HG03439 (cell line): ENCODE measurements at regions not wholly inside any gene's neighbourhood (a gene's known extent, or its start where the extent isn't known, plus 50 kb on each side); places are given as distances from the start of the nearest gene placed in this dataset.

ENCODE experiments used
- ATAC-seq: cut with Tn5 transposase; IDR thresholded peaks from one replicate; pipeline ENCODE4 v1.9.1; 2021; ENCODE audit warnings: mild to moderate bottlenecking, moderate library complexity; ENCODE audit not compliant: unreplicated experiment

DNA sequence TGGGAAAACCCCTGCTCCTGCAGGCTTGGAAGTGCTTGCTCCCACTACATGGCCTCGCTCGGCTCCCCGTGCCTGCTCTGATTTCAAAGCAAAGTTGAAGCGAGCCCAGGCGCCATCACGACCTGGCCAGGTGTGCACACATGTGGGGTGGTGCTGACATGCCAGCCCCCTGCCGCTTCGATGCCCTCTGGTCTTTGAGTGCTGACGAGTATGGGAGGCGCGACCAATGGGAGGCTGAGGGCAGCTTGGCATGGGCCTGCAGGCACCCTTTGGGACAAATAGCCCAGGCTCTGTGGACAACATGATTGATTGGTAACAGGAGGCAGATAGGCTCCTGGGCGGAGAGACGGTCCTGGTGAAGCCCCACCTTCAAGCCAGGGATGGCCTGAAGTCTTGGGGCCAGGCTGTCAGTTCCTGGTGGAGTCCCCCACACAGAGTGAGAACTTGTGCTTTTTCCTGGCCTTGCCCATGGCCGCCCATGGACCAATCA, 252.4 kb upstream of the SEMA3A start:
- no peak for ATAC-seq

- no peak for ATAC-seq
Observed at GRCh38 chr7:84425702-84426259, 231.2 kb upstream of the SEMA3A start.

- no peak for ATAC-seq
Observed at GRCh38 chr7:84422790-84423189, 228.2 kb upstream of the SEMA3A start.

DNA sequence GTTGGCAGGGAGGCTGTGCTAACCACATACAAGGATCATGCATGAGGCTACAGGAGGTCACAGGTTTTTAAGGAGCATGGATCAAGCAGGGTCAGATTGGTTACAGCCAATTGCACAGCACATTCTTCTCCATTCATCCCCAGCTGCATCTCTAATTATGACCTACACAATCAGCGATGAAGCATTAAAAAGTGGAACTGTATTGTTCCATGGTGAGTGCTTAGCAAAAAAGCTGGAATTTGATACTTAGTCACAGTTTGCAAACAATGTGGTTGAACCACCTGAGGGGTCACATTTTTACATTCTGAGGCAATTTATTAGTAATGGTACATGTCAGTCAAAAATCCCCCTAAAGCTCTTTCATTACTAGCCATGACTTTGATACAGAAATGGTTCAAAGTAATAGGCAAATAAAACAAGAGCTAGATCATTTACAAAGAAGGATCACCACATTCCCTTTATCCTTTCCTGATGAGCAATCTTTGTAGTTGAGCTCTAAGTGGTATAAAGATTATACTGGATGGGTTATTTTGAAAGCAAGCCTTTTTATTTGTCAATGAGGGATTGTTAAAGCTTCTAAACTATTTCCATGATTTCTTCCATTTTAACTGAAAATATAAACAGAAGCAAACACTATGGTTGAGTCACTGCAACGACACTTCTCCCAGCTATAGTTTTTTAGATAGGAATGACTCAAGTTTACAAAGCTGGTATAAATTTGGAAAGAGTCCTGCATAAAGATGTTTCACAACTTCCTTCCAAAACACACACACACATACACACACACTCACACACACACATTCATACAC, 217.8 kb upstream of the SEMA3A start:
- ATAC-seq = no peak

DNA sequence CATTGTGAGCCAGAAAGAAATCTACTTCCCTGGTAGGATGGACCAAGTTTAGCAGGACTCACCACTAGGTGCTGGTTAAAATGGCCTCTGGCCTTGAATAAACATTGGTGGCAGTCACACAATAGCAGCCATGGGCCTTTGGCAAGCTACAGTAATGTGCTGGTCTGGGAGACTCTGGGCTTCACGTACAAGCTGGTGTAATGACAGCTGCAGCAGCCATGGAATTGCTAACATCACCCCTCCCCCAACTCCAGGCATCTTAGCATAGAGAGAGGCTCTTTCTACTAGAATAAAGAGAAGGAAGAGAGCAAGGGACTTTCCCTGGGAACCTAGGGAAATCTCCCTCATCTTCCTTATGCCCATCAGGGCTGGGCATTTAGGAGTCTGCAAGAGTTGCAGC, 205.1 kb upstream of the SEMA3A start:
- ATAC-seq = no peak

DNA sequence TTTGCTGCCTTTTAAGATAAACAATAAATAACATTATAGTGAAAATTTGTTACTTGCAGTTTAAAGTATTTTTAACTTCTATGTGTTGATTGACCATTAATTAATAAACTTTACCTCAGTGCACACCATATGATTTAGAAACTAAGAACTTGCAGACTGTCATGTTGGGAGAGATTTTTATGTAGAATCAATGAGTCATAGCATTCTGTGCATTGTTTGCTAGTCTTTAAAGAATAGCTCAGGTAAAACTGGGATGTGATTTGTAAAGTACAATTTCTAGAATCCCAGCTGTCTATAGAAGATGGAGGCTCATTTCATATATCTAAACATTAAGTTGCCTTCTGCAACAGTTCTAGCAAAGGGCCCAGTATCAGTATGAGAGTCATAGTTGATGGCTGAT, 199.6 kb upstream of the SEMA3A start:
- ATAC-seq = no peak

DNA sequence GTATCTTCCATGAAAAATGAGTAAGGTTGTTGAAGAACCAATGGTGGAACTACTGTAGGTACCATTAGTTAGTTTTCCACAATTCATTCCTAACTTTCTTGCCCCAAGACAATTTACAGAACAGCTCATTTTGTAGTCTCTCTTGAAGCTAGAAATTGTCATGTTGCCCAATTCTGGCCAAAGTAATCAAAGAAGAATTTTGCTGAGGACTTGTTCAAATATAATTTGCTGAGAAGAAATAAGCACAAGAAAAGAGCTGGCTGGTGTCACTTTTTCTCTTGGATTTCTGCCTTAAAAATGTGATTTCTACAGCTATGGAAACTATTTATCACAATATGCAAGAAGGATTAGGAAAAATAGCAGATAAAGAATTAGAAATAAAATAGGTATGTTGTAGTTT, 199.2 kb upstream of the SEMA3A start:
- ATAC-seq = no peak

- no peak for ATAC-seq
Observed at GRCh38 chr7:84390845-84391244, 196.3 kb upstream of the SEMA3A start.

- ATAC-seq = peak; percentile 100
Observed at GRCh38 chr7:84389242-84389641, 194.7 kb upstream of the SEMA3A start.

DNA sequence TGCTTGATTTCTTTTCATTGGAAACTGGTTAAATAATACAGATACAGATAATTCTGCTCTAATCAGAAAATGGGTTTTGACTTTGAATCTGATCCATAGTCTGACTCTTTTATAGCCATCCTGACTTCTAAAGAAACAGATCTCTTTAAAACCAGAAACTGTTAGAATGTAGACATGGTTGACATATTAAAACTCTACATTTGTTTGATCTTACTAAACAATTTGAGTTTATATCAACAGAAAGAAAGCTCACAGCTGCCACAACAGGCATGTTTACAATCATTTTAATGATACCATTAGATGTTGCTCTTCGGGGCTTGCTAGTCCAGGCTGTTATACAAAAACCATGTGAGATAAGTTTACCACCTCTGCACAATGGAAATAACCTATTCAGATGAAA, 193.0 kb upstream of the SEMA3A start:
- ATAC-seq = no peak

DNA sequence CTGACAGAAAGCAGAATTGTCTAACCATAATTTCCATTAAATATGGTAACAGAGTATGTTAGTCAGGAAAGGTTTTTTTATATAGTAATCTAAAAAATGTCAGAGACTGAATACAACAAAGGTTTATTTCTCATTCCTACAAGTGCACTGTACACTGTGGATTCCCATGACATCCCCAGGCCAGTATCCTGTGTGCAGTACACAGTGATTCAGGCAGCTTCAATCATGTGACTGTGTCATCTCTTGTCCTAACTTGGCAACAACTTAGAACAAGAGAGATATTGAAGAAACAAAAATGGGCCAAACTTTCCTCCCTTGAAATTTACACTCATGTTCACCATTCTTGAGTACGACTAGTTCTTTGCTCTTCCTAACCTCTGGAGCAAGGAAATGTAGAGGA, 189.8 kb upstream of the SEMA3A start:
- no peak for ATAC-seq

GRCh38 chr7:84379446-84379845, 184.9 kb upstream of the SEMA3A start:
- no peak for ATAC-seq

DNA sequence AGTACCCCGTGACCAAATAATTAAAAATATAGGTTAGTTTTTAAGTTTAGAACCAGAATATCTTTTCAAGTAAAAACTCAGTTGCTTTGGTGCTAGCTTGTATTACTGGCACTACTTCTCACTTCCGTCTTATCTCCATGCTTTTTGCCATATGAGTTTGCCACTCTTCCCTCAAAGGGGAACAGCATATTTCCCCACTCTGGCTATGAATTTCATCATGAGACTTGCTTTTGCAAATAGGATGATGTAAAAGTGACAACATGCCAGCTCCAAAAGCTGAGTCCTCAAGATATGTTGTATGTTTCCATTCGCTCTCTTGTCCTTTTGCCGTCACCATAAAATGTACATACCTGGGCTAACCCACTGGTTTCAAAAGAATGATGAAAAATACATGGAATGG, 178.1 kb upstream of the SEMA3A start:
- ATAC-seq = no peak

- no peak for ATAC-seq
Observed at GRCh38 chr7:84372155-84372621, 177.6 kb upstream of the SEMA3A start.

- ATAC-seq = no peak
Observed at GRCh38 chr7:84370114-84370513, 175.5 kb upstream of the SEMA3A start.

- no peak for ATAC-seq
Observed at GRCh38 chr7:84368122-84368521, 173.5 kb upstream of the SEMA3A start.

DNA sequence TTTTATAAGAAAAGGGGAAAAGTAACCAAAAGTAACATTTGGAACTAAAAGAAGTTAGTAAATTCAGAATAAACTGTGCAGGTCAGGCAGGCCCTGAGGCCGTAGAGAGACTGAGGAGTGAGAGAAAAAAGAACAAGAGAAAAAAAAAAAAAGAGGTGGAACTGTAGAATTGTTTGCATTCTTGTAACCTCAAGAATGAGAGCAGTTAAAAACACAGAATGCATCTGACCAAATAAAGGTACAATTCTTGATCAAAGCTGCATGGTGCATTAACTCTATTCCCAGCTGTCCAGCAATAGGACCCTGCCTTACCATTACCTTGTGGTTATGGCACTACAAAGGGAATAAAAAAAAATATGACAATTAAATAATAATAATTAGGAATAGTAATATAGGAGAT, 170.1 kb upstream of the SEMA3A start:
- ATAC-seq = no peak

- ATAC-seq = no peak
Observed at GRCh38 chr7:84363741-84364140, 169.2 kb upstream of the SEMA3A start.

- ATAC-seq = no peak
Observed at GRCh38 chr7:84362828-84363227, 168.2 kb upstream of the SEMA3A start.

DNA sequence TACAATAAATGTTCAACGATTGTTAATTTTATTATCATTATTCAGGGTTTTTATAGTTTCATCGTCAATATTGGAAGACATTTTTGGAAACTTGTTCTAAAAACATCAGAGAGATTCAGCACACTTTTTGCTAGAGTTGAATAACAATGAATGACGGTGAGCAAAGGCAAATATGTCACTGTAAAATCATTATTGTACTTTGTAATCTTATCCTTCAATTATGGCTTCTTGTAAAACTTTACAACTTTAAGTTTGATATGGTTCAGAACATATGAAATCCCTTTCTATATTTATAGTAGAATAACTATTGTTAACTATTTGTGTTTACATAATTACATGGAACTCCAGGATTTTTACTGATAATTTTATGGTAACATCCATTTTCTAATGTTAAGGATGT, 167.8 kb upstream of the SEMA3A start:
- no peak for ATAC-seq

DNA sequence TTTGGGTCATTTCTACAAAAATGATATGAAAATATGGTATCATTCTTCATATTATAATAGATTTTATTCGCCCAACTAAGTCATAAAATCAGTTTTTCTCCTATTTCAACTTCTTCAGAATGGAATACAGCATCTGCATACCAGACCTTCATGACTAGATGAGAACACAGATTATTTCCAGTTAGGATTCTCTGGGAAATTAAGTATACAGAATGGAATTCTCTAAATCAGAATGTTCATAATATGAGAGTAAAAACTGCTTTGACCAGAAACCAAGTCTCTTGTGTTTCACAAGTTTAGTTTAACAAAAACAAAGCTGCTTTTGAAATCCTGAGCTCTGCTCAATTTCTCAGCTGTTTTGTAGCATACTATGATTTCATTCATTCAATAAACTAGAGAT, 160.3 kb upstream of the SEMA3A start:
- ATAC-seq = no peak

GRCh38 chr7:84354030-84354429, 159.4 kb upstream of the SEMA3A start:
- ATAC-seq = no peak

DNA sequence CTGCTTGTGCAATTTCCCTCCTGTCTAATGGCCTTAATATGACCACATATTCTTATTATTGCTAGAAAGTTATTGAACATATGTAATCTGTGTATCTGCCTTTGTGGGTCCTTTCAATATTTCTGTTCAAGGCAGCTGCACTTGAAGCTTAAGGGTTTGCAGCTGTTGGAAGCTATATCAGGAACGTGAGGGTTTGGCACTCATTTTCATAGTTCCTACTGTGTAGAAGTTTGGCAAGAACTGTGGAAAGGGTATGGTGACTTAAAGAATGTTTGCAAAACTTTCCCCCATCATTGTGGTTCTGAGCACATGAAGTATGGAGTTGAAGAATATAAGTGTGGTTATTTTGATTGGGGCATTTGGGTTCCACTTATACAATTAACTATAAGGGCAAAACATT, 144.7 kb upstream of the SEMA3A start:
- no peak for ATAC-seq
